ENCODE measurements at regions not wholly inside any gene's neighbourhood (a gene's known extent, or its start where the extent isn't known, plus 50 kb on each side); places are given as distances from the start of the nearest gene placed in this dataset.

GRCh38 chr3:72411126-72411525 lies 437.1 kb downstream of the SHQ1 start:
- BruUV-seq (replicated peaks): no TSS peak
- TF ChIP-seq JUN (IDR thresholded peaks at IDR 0.05; ENCODE audit: borderline replicate concordance, insufficient read depth, insufficient read length, low read depth) (no peak), POLR2A (IDR thresholded peaks at IDR 0.05; ENCODE audit: low read depth, low read length) (no peak), FOS (IDR thresholded peaks at IDR 0.05; ENCODE audit: borderline replicate concordance, insufficient read depth, low read length) (no peak), GATA2 (IDR thresholded peaks at IDR 0.05; ENCODE audit: insufficient read depth, insufficient read length, low read depth, low read length) (no peak), MAX (IDR thresholded peaks at IDR 0.05; ENCODE audit: insufficient read depth, insufficient read length) (no peak), MYC (IDR thresholded peaks at IDR 0.05; ENCODE audit: low read depth, low read length) (no peak), POLR2AphosphoS5 (IDR thresholded peaks at IDR 0.05; ENCODE audit: insufficient read depth, low read depth, low read length) (no peak), CTCF (IDR thresholded peaks at IDR 0.05; ENCODE audit: extremely low read depth in 1 of 2, insufficient read depth in 1 of 2, low read depth in 1 of 2, low read length in 2 of 2) (no peak), EZH2 (IDR thresholded peaks at IDR 0.05; ENCODE audit: borderline replicate concordance, low read depth, low read length, severe bottlenecking) (no peak)
- Histone ChIP-seq H3K79me2 (ENCODE audit: control insufficient read depth, insufficient read depth, low read length) (peaks cover 39% of the 10 kb centered on the region), H2AFZ (ENCODE audit: low read depth, low read length) (no peak overlapping the region), H3K9ac (replicated peaks; ENCODE audit: extremely low read depth, insufficient read depth, low read length) (no peak overlapping the region), H3K4me2 (ENCODE audit: insufficient read depth, low read length) (no peak overlapping the region), H3K27me3 (ENCODE audit: control insufficient read depth in 2 of 2, insufficient read depth in 2 of 2, low read length in 2 of 2) (no peaks in the 10 kb centered on the region), H3K9me1 (replicated peaks; ENCODE audit: control insufficient read depth, extremely low read depth, insufficient read depth, low read length) (no peaks in the 10 kb centered on the region), H3K4me3 (replicated peaks in 1 of 3; ENCODE audit: insufficient read depth in 1 of 3, low read depth in 1 of 3, low read length in 3 of 3) (no peak overlapping the region), H3K9me3 (replicated peaks; ENCODE audit: control insufficient read depth, insufficient read depth, low read length) (no peaks in the 10 kb centered on the region), H3K4me1 (ENCODE audit: control insufficient read depth, extremely low read depth, insufficient read depth, low read length) (peaks cover 11% of the 10 kb centered on the region), H3K27ac (ENCODE audit: insufficient read depth, low read depth, low read length) (no peak overlapping the region), H4K20me1 (replicated peaks; ENCODE audit: control insufficient read depth, extremely low read depth, insufficient read depth, low read length) (peaks cover 16% of the 10 kb centered on the region), H3K36me3 (ENCODE audit: control insufficient read depth in 2 of 2, extremely low read depth in 1 of 2, insufficient read depth in 2 of 2, low read length in 2 of 2) (no peaks in the 10 kb centered on the region)
- no peak for FAIRE-seq
- dilution Hi-C loops (cut with MboI; ENCODE audit: extremely low pct_ligation_motif_present, low sequenced_read_pairs): no loop called here
- ChIA-PET POLR2A (no interaction called here), CTCF (interaction anchor here (1.0 kb wide), 1 partner anchor 412 kb away, joined by 3 read pairs; no protein-coding TSS in a partner anchor)
- intact Hi-C loops (cut with micrococcal nuclease): no loop called here
- no peak for DNase-seq (ENCODE audit: low read depth, low spot score)

All from endothelial cell of umbilical vein (primary cell).